ENCODE measurements at regions not wholly inside any gene's neighbourhood (a gene's known extent, or its start where the extent isn't known, plus 50 kb on each side); places are given as distances from the start of the nearest gene placed in this dataset.

- Histone ChIP-seq H2BK120ac (ENCODE audit: low read depth, low read length) (no peak overlapping the region), H3K27me3 (ENCODE audit: insufficient read depth, low read length, poor library complexity) (no peaks in the 10 kb centered on the region), H2BK5ac (ENCODE audit: low read length) (no peak overlapping the region), H3K27ac (ENCODE audit: low read depth, low read length) (no peak overlapping the region), H4K8ac (ENCODE audit: low read depth, low read length) (no peak overlapping the region), H3K4ac (ENCODE audit: low read depth, low read length) (no peak overlapping the region), H3K4me2 (ENCODE audit: low read length) (no peak overlapping the region), H3K23ac (ENCODE audit: low read length) (no peak overlapping the region), H3K79me1 (ENCODE audit: low read length) (no peaks in the 10 kb centered on the region), H3K36me3 (ENCODE audit: control insufficient read depth, insufficient read depth, low read length) (no peaks in the 10 kb centered on the region), H2AK5ac (ENCODE audit: low read length) (no peak overlapping the region), H4K5ac (ENCODE audit: low read length) (no peak overlapping the region), H3K4me1 (ENCODE audit: control insufficient read depth, low read depth, low read length) (no peaks in the 10 kb centered on the region), H3K9ac (ENCODE audit: low read length) (no peak overlapping the region), H3K4me3 (ENCODE audit: low read length) (no peak overlapping the region), H2BK15ac (replicated peaks; ENCODE audit: low read depth) (no peak overlapping the region), H3K56ac (ENCODE audit: low read length) (no peak overlapping the region), H3K18ac (ENCODE audit: low read length) (no peak overlapping the region), H3K79me2 (ENCODE audit: control insufficient read depth, insufficient read depth, low read length) (no peaks in the 10 kb centered on the region)
- WGBS (ENCODE audit: extremely low coverage, insufficient coverage, low lambda C conversion rate): no CpG with 5 or more reads among the region's 1 CpG
- DNase-seq: no peak
Measured at GRCh38 chr11:92122561-92122960, 102.1 kb upstream of the FAT3 start.

- H3K4me1 ChIP-seq (ENCODE audit: control insufficient read depth, low read depth, low read length): no peaks in the 10 kb centered on the region
- WGBS (ENCODE audit: extremely low coverage, insufficient coverage, low lambda C conversion rate): no CpG with 5 or more reads among the region's 4 CpGs
- H3K36me3 ChIP-seq (ENCODE audit: control insufficient read depth, insufficient read depth, low read length): no peaks in the 10 kb centered on the region
- no peak overlapping the region for H3K9ac ChIP-seq (ENCODE audit: low read length)
- H3K4me3 ChIP-seq (ENCODE audit: low read length): no peak overlapping the region
- no peaks in the 10 kb centered on the region for H3K79me2 ChIP-seq (ENCODE audit: control insufficient read depth, insufficient read depth, low read length)
- H3K4ac ChIP-seq (ENCODE audit: low read depth, low read length): no peak overlapping the region
- no peaks in the 10 kb centered on the region for H3K79me1 ChIP-seq (ENCODE audit: low read length)
- H2BK15ac ChIP-seq (replicated peaks; ENCODE audit: low read depth): no peak overlapping the region
- no peak overlapping the region for H3K4me2 ChIP-seq (ENCODE audit: low read length)
- no peak overlapping the region for H3K23ac ChIP-seq (ENCODE audit: low read length)
- no peak overlapping the region for H2BK5ac ChIP-seq (ENCODE audit: low read length)
- H4K8ac ChIP-seq (ENCODE audit: low read depth, low read length): no peak overlapping the region
- DNase-seq: no peak
- no peak overlapping the region for H4K5ac ChIP-seq (ENCODE audit: low read length)
- no peak overlapping the region for H3K18ac ChIP-seq (ENCODE audit: low read length)
- H3K27ac ChIP-seq (ENCODE audit: low read depth, low read length): no peak overlapping the region
- no peak overlapping the region for H2BK120ac ChIP-seq (ENCODE audit: low read depth, low read length)
- H2AK5ac ChIP-seq (ENCODE audit: low read length): no peak overlapping the region
- no peaks in the 10 kb centered on the region for H3K27me3 ChIP-seq (ENCODE audit: insufficient read depth, low read length, poor library complexity)
- no peak overlapping the region for H3K56ac ChIP-seq (ENCODE audit: low read length)
Measured at GRCh38 chr11:92111287-92111686, 113.3 kb upstream of the FAT3 start.

- WGBS (ENCODE audit: extremely low coverage, insufficient coverage, low lambda C conversion rate): no CpG with 5 or more reads among the region's 1 CpG
- no peak overlapping the region for H3K23ac ChIP-seq (ENCODE audit: low read length)
- H3K27me3 ChIP-seq (ENCODE audit: insufficient read depth, low read length, poor library complexity): no peaks in the 10 kb centered on the region
- H2BK5ac ChIP-seq (ENCODE audit: low read length): no peak overlapping the region
- no peak overlapping the region for H3K9ac ChIP-seq (ENCODE audit: low read length)
- no peak overlapping the region for H3K4me3 ChIP-seq (ENCODE audit: low read length)
- no peaks in the 10 kb centered on the region for H3K79me2 ChIP-seq (ENCODE audit: control insufficient read depth, insufficient read depth, low read length)
- H3K4ac ChIP-seq (ENCODE audit: low read depth, low read length): no peak overlapping the region
- no peak overlapping the region for H4K8ac ChIP-seq (ENCODE audit: low read depth, low read length)
- no peak overlapping the region for H3K4me2 ChIP-seq (ENCODE audit: low read length)
- no peak overlapping the region for H2AK5ac ChIP-seq (ENCODE audit: low read length)
- H3K27ac ChIP-seq (ENCODE audit: low read depth, low read length): no peak overlapping the region
- no peaks in the 10 kb centered on the region for H3K4me1 ChIP-seq (ENCODE audit: control insufficient read depth, low read depth, low read length)
- no peak overlapping the region for H4K5ac ChIP-seq (ENCODE audit: low read length)
- H2BK120ac ChIP-seq (ENCODE audit: low read depth, low read length): no peak overlapping the region
- no peak for DNase-seq
- H2BK15ac ChIP-seq (replicated peaks; ENCODE audit: low read depth): no peak overlapping the region
- H3K56ac ChIP-seq (ENCODE audit: low read length): peak overlapping the region; percentile 25
- no peak overlapping the region for H3K18ac ChIP-seq (ENCODE audit: low read length)
- no peaks in the 10 kb centered on the region for H3K36me3 ChIP-seq (ENCODE audit: control insufficient read depth, insufficient read depth, low read length)
- no peaks in the 10 kb centered on the region for H3K79me1 ChIP-seq (ENCODE audit: low read length)
Measured at GRCh38 chr11:92109466-92109865, 115.2 kb upstream of the FAT3 start.

GRCh38 chr11:92107331-92107730, 117.3 kb upstream of the FAT3 start:
- Histone ChIP-seq H3K27me3 (ENCODE audit: insufficient read depth, low read length, poor library complexity) (no peaks in the 10 kb centered on the region), H4K5ac (ENCODE audit: low read length) (no peak overlapping the region), H3K4me3 (ENCODE audit: low read length) (no peak overlapping the region), H3K79me1 (ENCODE audit: low read length) (no peaks in the 10 kb centered on the region), H2AK5ac (ENCODE audit: low read length) (no peak overlapping the region), H3K56ac (ENCODE audit: low read length) (no peak overlapping the region), H2BK5ac (ENCODE audit: low read length) (no peak overlapping the region), H3K18ac (ENCODE audit: low read length) (no peak overlapping the region), H4K8ac (ENCODE audit: low read depth, low read length) (no peak overlapping the region), H3K36me3 (ENCODE audit: control insufficient read depth, insufficient read depth, low read length) (no peaks in the 10 kb centered on the region), H3K9ac (ENCODE audit: low read length) (no peak overlapping the region), H3K79me2 (ENCODE audit: control insufficient read depth, insufficient read depth, low read length) (no peaks in the 10 kb centered on the region), H3K4me1 (ENCODE audit: control insufficient read depth, low read depth, low read length) (no peaks in the 10 kb centered on the region), H2BK120ac (ENCODE audit: low read depth, low read length) (no peak overlapping the region), H3K4me2 (ENCODE audit: low read length) (no peak overlapping the region), H2BK15ac (replicated peaks; ENCODE audit: low read depth) (no peak overlapping the region), H3K4ac (ENCODE audit: low read depth, low read length) (no peak overlapping the region), H3K27ac (ENCODE audit: low read depth, low read length) (no peak overlapping the region), H3K23ac (ENCODE audit: low read length) (no peak overlapping the region)
- no peak for DNase-seq
- no CpG with 5 or more reads among the region's 5 CpGs for WGBS (ENCODE audit: extremely low coverage, insufficient coverage, low lambda C conversion rate)

GRCh38 chr11:92104349-92104748, 120.3 kb upstream of the FAT3 start:
- DNase-seq: peak; percentile 75
- Histone ChIP-seq H2BK120ac (ENCODE audit: low read depth, low read length) (no peak overlapping the region), H3K79me1 (ENCODE audit: low read length) (no peaks in the 10 kb centered on the region), H2BK15ac (replicated peaks; ENCODE audit: low read depth) (no peak overlapping the region), H3K4ac (ENCODE audit: low read depth, low read length) (no peak overlapping the region), H3K4me2 (ENCODE audit: low read length) (no peak overlapping the region), H3K4me1 (ENCODE audit: control insufficient read depth, low read depth, low read length) (no peaks in the 10 kb centered on the region), H4K8ac (ENCODE audit: low read depth, low read length) (no peak overlapping the region), H2BK5ac (ENCODE audit: low read length) (no peak overlapping the region), H3K4me3 (ENCODE audit: low read length) (no peak overlapping the region), H3K36me3 (ENCODE audit: control insufficient read depth, insufficient read depth, low read length) (no peaks in the 10 kb centered on the region), H3K79me2 (ENCODE audit: control insufficient read depth, insufficient read depth, low read length) (no peaks in the 10 kb centered on the region), H3K18ac (ENCODE audit: low read length) (no peak overlapping the region), H3K23ac (ENCODE audit: low read length) (no peak overlapping the region), H3K56ac (ENCODE audit: low read length) (no peak overlapping the region), H3K27ac (ENCODE audit: low read depth, low read length) (no peak overlapping the region), H2AK5ac (ENCODE audit: low read length) (no peak overlapping the region), H4K5ac (ENCODE audit: low read length) (no peak overlapping the region), H3K9ac (ENCODE audit: low read length) (no peak overlapping the region), H3K27me3 (ENCODE audit: insufficient read depth, low read length, poor library complexity) (no peaks in the 10 kb centered on the region)
- no CpG with 5 or more reads among the region's 1 CpG for WGBS (ENCODE audit: extremely low coverage, insufficient coverage, low lambda C conversion rate)

GRCh38 chr11:92101920-92102319, 122.7 kb upstream of the FAT3 start:
- H3K4me3 ChIP-seq (ENCODE audit: low read length): no peak overlapping the region
- no peak overlapping the region for H2AK5ac ChIP-seq (ENCODE audit: low read length)
- no peak overlapping the region for H3K56ac ChIP-seq (ENCODE audit: low read length)
- H4K5ac ChIP-seq (ENCODE audit: low read length): no peak overlapping the region
- H2BK15ac ChIP-seq (replicated peaks; ENCODE audit: low read depth): no peak overlapping the region
- H3K79me1 ChIP-seq (ENCODE audit: low read length): no peaks in the 10 kb centered on the region
- H3K23ac ChIP-seq (ENCODE audit: low read length): no peak overlapping the region
- no peaks in the 10 kb centered on the region for H3K4me1 ChIP-seq (ENCODE audit: control insufficient read depth, low read depth, low read length)
- H3K18ac ChIP-seq (ENCODE audit: low read length): no peak overlapping the region
- no peak overlapping the region for H3K27ac ChIP-seq (ENCODE audit: low read depth, low read length)
- H2BK5ac ChIP-seq (ENCODE audit: low read length): no peak overlapping the region
- H3K4me2 ChIP-seq (ENCODE audit: low read length): no peak overlapping the region
- H3K27me3 ChIP-seq (ENCODE audit: insufficient read depth, low read length, poor library complexity): no peaks in the 10 kb centered on the region
- no peak overlapping the region for H4K8ac ChIP-seq (ENCODE audit: low read depth, low read length)
- H3K4ac ChIP-seq (ENCODE audit: low read depth, low read length): no peak overlapping the region
- H2BK120ac ChIP-seq (ENCODE audit: low read depth, low read length): no peak overlapping the region
- no peak overlapping the region for H3K9ac ChIP-seq (ENCODE audit: low read length)
- no peaks in the 10 kb centered on the region for H3K79me2 ChIP-seq (ENCODE audit: control insufficient read depth, insufficient read depth, low read length)
- H3K36me3 ChIP-seq (ENCODE audit: control insufficient read depth, insufficient read depth, low read length): no peaks in the 10 kb centered on the region
- WGBS (ENCODE audit: extremely low coverage, insufficient coverage, low lambda C conversion rate): no CpG with 5 or more reads among the region's 1 CpG
- no peak for DNase-seq

Measured in mesendoderm (in vitro differentiated cells).